Hypothalamus (tissue), 51 donors: ENCODE measurements at regions not wholly inside any gene's neighbourhood (a gene's known extent, or its start where the extent isn't known, plus 50 kb on each side); places are given as distances from the start of the nearest gene placed in this dataset.
"Not testable (repeated sequence)": the region's sequence is repeated elsewhere in the genome, so short reads cannot be mapped to it uniquely, and the experiment has no call there.

Source experiments
- DNase-seq, 51 donors: peaks; one replicate each; lab custom pipeline; 2025; lab: John Stamatoyannopoulos, UW

- peak in 1 of 51 donors; percentile 11 for DNase-seq
Measured at GRCh38 chr1:169044296-169044695, 62.2 kb upstream of the ATP1B1 start.

DNA sequence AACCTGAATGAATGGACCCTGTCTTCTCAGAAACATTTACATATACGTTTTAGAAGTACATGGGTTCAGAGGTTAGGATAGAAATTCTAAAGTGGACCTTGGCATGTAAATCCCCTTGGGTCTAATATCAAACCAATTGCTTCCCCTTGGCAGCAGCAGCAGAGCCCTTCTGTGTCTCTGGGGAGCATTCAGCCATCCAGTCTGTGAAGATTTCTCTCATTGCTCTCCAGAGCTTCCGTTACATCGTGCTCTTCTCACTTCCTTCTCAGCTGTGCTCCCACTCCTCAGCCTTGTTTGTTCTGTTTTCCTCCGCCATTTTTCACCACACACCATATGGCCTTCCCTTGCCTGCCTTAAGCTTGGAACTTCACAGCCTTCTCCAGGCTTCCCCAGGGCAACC lies 61.5 kb upstream of the ATP1B1 start:
- DNase-seq, result no peak

GRCh38 chr1:169046671-169047070 lies 59.8 kb upstream of the ATP1B1 start:
- no peak for DNase-seq

GRCh38 chr1:169047074-169047473 lies 59.4 kb upstream of the ATP1B1 start:
- no peak for DNase-seq

GRCh38 chr1:169048043-169048442 lies 58.4 kb upstream of the ATP1B1 start:
- no peak for DNase-seq

DNA sequence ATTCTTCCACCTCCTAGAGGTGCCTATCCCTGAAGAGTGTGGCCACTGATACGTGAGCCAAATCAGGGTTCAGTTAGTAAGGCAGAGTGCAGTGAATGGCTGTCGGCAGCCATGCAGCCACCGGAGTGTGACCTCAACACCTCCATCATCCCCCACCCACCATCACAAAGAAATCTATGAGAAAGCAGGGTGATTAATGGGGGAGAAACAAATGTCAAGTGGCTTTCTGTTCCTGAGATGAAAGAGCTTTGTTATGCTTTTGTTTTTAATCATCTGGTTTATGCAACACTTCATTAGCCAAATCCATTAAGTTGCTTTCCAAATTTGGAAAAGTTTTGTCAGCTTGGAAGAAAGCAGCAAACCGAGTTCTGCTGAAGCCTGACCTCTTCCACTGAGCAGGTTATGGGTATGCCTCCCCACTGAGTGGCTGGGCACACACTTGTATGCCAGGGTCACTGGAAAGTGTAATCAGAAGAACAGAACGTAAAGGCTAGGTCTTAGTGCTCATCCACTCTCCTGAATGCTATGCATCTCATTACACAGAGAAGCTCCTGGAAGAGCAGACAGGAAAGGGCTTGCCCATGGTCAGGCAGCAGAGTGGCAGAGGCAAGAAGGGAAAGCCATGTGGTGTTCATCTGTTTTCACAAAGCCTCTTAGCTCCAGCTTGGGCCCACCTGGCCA lies 57.1 kb upstream of the ATP1B1 start:
- DNase-seq, result no peak

DNA sequence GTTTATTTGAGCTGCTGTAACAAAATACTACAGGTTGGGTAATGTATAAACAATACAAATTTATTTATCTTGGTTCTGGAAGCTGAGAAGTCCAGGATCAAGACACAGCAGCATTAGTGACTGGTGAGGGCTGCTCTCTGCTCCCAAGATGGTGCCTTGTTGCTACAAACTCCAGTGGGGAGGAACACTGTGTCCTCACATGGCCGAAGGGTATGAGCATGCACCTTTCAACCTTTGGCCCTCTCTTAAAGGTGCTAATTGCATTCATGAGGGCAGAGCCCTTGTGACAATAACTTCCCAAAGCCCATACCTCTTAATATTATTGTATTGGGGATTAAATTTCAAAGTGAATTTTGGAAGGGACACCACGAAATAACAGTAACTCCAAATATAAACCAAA lies 55.3 kb upstream of the ATP1B1 start:
- no peak for DNase-seq

DNA sequence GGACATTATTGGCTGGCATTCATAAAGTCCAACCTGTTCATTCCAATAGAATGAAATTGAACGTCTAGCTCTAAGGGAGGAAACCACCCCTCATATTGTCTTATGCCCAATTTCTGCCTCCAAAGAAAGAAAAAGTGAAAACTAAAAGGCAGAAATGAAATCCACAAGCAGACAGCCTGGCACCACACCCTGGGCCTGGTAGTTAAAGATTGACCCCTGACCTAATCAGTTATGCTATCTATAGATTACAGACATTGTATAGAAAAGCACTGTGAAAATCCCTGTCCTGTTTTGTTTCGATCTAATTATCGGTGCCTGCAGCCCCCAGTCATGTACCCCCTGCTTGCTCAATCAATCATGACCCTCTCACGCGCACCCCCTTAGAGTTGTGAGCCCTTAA lies 54.3 kb upstream of the ATP1B1 start:
- DNase-seq, result not testable (repeated sequence)

- DNase-seq, result no peak
Measured at GRCh38 chr1:169052727-169053126, 53.8 kb upstream of the ATP1B1 start.

GRCh38 chr1:169053196-169053595 lies 53.3 kb upstream of the ATP1B1 start:
- no peak for DNase-seq
